GM23338 (cell line): ENCODE measurements at regions not wholly inside any gene's neighbourhood (a gene's known extent, or its start where the extent isn't known, plus 50 kb on each side); places are given as distances from the start of the nearest gene placed in this dataset.

Experiments used
- ATAC-seq: fragments of 200-7000 bp; cut with Tn5 transposase; 3 replicates; pipeline ENCODE4 v1.9.1; 2020
- DNase-seq: peaks from one replicate; pipeline ENCODE4 v3.0.0-alpha.2; 2015; ENCODE audit warnings: low spot score
- H2AFZ ChIP-seq: fragments of 200-600 bp; sonication (generic); 2 replicates; pipeline ENCODE4 v1.8.0; 2016; ENCODE audit warnings: antibody characterized with exemption, mild to moderate bottlenecking, moderate library complexity
- H3F3A ChIP-seq: fragments of 200-600 bp; sonication (generic); replicated peaks from 2 replicates; pipeline ENCODE4 v1.8.0; 2017; ENCODE audit warnings: antibody characterized with exemption, mixed run types, low read depth
- H3K27ac ChIP-seq: fragments of 200-600 bp; sonication (generic); 2 replicates; pipeline ENCODE4 v1.6.1; 2016; ENCODE audit warnings: low read depth
- H3K27me3 ChIP-seq: fragments of 200-600 bp; sonication (generic); 2 replicates; pipeline ENCODE4 v1.8.0; 2016; ENCODE audit warnings: mild to moderate bottlenecking, mixed run types, moderate library complexity; ENCODE audit not compliant: insufficient read depth
- H3K36me3 ChIP-seq: fragments of 200-600 bp; sonication (generic); 2 replicates; pipeline ENCODE4 v1.8.0; 2016; ENCODE audit warnings: mild to moderate bottlenecking; ENCODE audit not compliant: insufficient read depth
- H3K4me1 ChIP-seq: fragments of 200-600 bp; sonication (generic); 2 replicates; pipeline ENCODE4 v1.8.0; 2016; ENCODE audit warnings: mild to moderate bottlenecking, moderate library complexity; ENCODE audit not compliant: insufficient read depth
- H3K4me2 ChIP-seq: fragments of 200-600 bp; sonication (generic); 2 replicates; pipeline ENCODE4 v1.7.1; 2017; ENCODE audit warnings: mixed run types
- H3K4me3 ChIP-seq: fragments of 200-600 bp; sonication (generic); 2 replicates; pipeline ENCODE4 v1.6.1; 2016; ENCODE audit warnings: mixed run types
- H3K79me2 ChIP-seq: fragments of 200-600 bp; sonication (generic); replicated peaks from 2 replicates; pipeline ENCODE4 v1.8.0; 2017; ENCODE audit warnings: mild to moderate bottlenecking; ENCODE audit not compliant: insufficient read depth
- H3K9me2 ChIP-seq: fragments of 200-600 bp; sonication (generic); 2 replicates; pipeline ENCODE4 v1.8.0; 2017; ENCODE audit not compliant: insufficient read depth
- H4K20me1 ChIP-seq: fragments of 200-600 bp; sonication (generic); replicated peaks from 2 replicates; pipeline ENCODE4 v1.8.0; 2017; ENCODE audit warnings: mild to moderate bottlenecking; ENCODE audit not compliant: insufficient read depth
- H3K27ac Mint-ChIP-seq: 2 replicates; pipeline ENCODE4 v1.8.0; 2020; ENCODE audit warnings: inconsistent platforms, mild to moderate bottlenecking, moderate library complexity, mixed read lengths
- H3K27me3 Mint-ChIP-seq: 3 replicates; pipeline ENCODE4 v1.8.0; 2022; ENCODE audit warnings: low read depth, mild to moderate bottlenecking, moderate library complexity, mixed read lengths, inconsistent platforms; ENCODE audit not compliant: insufficient read depth, poor library complexity
- H3K36me3 Mint-ChIP-seq: 3 replicates; pipeline ENCODE4 v1.8.0; 2021; ENCODE audit warnings: low read depth, mild to moderate bottlenecking, inconsistent platforms, moderate library complexity, mixed read lengths
- H3K4me1 Mint-ChIP-seq: 3 replicates; pipeline ENCODE4 v1.8.0; 2020; ENCODE audit warnings: mild to moderate bottlenecking, inconsistent platforms, mixed read lengths
- H3K4me3 Mint-ChIP-seq: 3 replicates; pipeline ENCODE4 v1.8.0; 2021; ENCODE audit warnings: moderate library complexity, mild to moderate bottlenecking, inconsistent platforms, mixed read lengths
- H3K9me3 Mint-ChIP-seq: 3 replicates; pipeline ENCODE4 v1.8.0; 2020; ENCODE audit warnings: moderate library complexity, mild to moderate bottlenecking, inconsistent platforms, mixed read lengths
- CREB1 ChIP-seq: fragments of 250-450 bp; sonication (Bioruptor Pico); IDR thresholded peaks from 2 replicates; pipeline ENCODE4 v1.5.0; 2020; ENCODE audit warnings: low read depth, mild to moderate bottlenecking, moderate library complexity
- EZH2 ChIP-seq: fragments of 200-600 bp; sonication (generic); IDR thresholded peaks from one replicate; pipeline ENCODE4 v1.8.0; 2017; ENCODE audit warnings: antibody characterized with exemption, mild to moderate bottlenecking, low read depth; ENCODE audit not compliant: unreplicated experiment
- EZH2phosphoT487 ChIP-seq: fragments of 200-600 bp; sonication (generic); IDR thresholded peaks from one replicate; pipeline ENCODE4 v1.8.1; 2018; ENCODE audit warnings: antibody characterized with exemption; ENCODE audit not compliant: unreplicated experiment
- JUNB ChIP-seq: IDR thresholded peaks from one replicate; pipeline ENCODE4 v1.6.1; 2016; ENCODE audit warnings: antibody characterized with exemption; ENCODE audit not compliant: unreplicated experiment
- NANOG ChIP-seq: IDR thresholded peaks from 2 replicates; pipeline ENCODE4 v1.6.1; 2016; ENCODE audit warnings: antibody characterized with exemption, borderline replicate concordance
- POLR2AphosphoS5 ChIP-seq: IDR thresholded peaks from 2 replicates; pipeline ENCODE4 v1.6.1; 2016; ENCODE audit warnings: antibody characterized with exemption, low read depth
- STAT1 ChIP-seq: IDR thresholded peaks from one replicate; pipeline ENCODE4 v1.6.1; 2016; ENCODE audit warnings: antibody characterized with exemption; ENCODE audit not compliant: unreplicated experiment
- ZNF114 ChIP-seq: fragments of 250-450 bp; sonication (Bioruptor Pico); IDR thresholded peaks from 2 replicates; pipeline ENCODE4 v1.5.0; 2020; ENCODE audit warnings: mild to moderate bottlenecking, moderate library complexity
- ZNF331 ChIP-seq: fragments of 250-450 bp; sonication (Bioruptor Pico); IDR thresholded peaks from 2 replicates; pipeline ENCODE4 v1.5.0; 2020; ENCODE audit warnings: low read depth, mild to moderate bottlenecking, moderate library complexity
- TF ChIP-seq, protein P1 (sequence below): IDR thresholded peaks from one replicate; pipeline ENCODE4 v1.6.1; 2018; ENCODE audit warnings: antibody characterized with exemption; ENCODE audit not compliant: unreplicated experiment
- TF ChIP-seq, protein P2 (sequence below): fragments of 250-450 bp; sonication (Bioruptor Pico); IDR thresholded peaks from 2 replicates; pipeline ENCODE4 v1.5.0; 2020; ENCODE audit warnings: mild to moderate bottlenecking, moderate library complexity
- TF ChIP-seq, protein P3 (sequence below), 2 experiments: fragments of 200-600 bp in 1 of 2; sonication (generic) in 1 of 2; conservative IDR thresholded peaks; 2 replicates each; pipeline versions ENCODE4 v1.5.1 to v1.6.1; 2016 to 2017; ENCODE audit warnings: antibody characterized with exemption in 2 of 2, low read depth in 2 of 2, mild to moderate bottlenecking in 2 of 2, moderate library complexity in 1 of 2
- TF ChIP-seq, protein P4 (sequence below): IDR thresholded peaks from 2 replicates; pipeline ENCODE4 v1.6.1; 2016; ENCODE audit warnings: antibody characterized with exemption

DNA sequence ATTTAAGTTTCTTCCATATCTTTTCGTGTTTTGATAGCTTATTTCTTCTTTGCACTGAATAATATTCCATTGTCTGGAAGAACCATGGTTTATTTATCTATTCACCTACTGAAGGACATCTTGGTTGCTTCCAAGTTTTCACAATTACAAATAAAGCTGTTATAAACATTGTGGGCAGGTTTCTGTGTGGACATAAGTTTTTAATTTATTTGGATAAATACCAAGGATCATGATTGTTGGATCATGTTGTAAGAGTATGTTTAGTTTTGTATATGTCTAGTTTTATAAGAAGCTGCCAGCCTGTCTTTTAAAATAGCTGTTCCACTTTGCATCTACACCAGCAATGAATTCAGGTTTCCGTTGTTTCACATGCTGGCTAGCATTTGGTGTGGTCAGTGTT lies 339.4 kb downstream of the CDH11 start:
- H3K27me3 ChIP-seq = no peaks in the 10 kb centered on the region
- H2AFZ ChIP-seq = no peak overlapping the region
- H4K20me1 ChIP-seq = no peaks in the 10 kb centered on the region
- no peak overlapping the region for H3K4me2 ChIP-seq
- Mint-ChIP-seq H3K27ac (no peak overlapping the region), H3K27me3 (no peaks in the 10 kb centered on the region), H3K4me1 (no peaks in the 10 kb centered on the region), H3K4me3 (no peak overlapping the region), H3K9me3 (no peaks in the 10 kb centered on the region), H3K36me3 (no peaks in the 10 kb centered on the region)
- DNase-seq (no peak), ATAC-seq (no peak)
- no peaks in the 10 kb centered on the region for H3K79me2 ChIP-seq
- H3K4me1 ChIP-seq = no peaks in the 10 kb centered on the region
- no peaks in the 10 kb centered on the region for H3F3A ChIP-seq
- no peaks in the 10 kb centered on the region for H3K9me2 ChIP-seq
- no peaks in the 10 kb centered on the region for H3K36me3 ChIP-seq
- no peak overlapping the region for H3K4me3 ChIP-seq
- H3K27ac ChIP-seq = no peak overlapping the region
- TF ChIP-seq, protein P1, sequence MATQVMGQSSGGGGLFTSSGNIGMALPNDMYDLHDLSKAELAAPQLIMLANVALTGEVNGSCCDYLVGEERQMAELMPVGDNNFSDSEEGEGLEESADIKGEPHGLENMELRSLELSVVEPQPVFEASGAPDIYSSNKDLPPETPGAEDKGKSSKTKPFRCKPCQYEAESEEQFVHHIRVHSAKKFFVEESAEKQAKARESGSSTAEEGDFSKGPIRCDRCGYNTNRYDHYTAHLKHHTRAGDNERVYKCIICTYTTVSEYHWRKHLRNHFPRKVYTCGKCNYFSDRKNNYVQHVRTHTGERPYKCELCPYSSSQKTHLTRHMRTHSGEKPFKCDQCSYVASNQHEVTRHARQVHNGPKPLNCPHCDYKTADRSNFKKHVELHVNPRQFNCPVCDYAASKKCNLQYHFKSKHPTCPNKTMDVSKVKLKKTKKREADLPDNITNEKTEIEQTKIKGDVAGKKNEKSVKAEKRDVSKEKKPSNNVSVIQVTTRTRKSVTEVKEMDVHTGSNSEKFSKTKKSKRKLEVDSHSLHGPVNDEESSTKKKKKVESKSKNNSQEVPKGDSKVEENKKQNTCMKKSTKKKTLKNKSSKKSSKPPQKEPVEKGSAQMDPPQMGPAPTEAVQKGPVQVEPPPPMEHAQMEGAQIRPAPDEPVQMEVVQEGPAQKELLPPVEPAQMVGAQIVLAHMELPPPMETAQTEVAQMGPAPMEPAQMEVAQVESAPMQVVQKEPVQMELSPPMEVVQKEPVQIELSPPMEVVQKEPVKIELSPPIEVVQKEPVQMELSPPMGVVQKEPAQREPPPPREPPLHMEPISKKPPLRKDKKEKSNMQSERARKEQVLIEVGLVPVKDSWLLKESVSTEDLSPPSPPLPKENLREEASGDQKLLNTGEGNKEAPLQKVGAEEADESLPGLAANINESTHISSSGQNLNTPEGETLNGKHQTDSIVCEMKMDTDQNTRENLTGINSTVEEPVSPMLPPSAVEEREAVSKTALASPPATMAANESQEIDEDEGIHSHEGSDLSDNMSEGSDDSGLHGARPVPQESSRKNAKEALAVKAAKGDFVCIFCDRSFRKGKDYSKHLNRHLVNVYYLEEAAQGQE = no peak
- TF ChIP-seq EZH2phosphoT487 (no peak), CREB1 (CRISPR knock-in tag) (no peak), STAT1 (no peak), ZNF114 (CRISPR knock-in tag) (no peak), JUNB (no peak), POLR2AphosphoS5 (no peak), ZNF331 (no peak), EZH2 (no peak), NANOG (no peak)
- TF ChIP-seq, protein P2, sequence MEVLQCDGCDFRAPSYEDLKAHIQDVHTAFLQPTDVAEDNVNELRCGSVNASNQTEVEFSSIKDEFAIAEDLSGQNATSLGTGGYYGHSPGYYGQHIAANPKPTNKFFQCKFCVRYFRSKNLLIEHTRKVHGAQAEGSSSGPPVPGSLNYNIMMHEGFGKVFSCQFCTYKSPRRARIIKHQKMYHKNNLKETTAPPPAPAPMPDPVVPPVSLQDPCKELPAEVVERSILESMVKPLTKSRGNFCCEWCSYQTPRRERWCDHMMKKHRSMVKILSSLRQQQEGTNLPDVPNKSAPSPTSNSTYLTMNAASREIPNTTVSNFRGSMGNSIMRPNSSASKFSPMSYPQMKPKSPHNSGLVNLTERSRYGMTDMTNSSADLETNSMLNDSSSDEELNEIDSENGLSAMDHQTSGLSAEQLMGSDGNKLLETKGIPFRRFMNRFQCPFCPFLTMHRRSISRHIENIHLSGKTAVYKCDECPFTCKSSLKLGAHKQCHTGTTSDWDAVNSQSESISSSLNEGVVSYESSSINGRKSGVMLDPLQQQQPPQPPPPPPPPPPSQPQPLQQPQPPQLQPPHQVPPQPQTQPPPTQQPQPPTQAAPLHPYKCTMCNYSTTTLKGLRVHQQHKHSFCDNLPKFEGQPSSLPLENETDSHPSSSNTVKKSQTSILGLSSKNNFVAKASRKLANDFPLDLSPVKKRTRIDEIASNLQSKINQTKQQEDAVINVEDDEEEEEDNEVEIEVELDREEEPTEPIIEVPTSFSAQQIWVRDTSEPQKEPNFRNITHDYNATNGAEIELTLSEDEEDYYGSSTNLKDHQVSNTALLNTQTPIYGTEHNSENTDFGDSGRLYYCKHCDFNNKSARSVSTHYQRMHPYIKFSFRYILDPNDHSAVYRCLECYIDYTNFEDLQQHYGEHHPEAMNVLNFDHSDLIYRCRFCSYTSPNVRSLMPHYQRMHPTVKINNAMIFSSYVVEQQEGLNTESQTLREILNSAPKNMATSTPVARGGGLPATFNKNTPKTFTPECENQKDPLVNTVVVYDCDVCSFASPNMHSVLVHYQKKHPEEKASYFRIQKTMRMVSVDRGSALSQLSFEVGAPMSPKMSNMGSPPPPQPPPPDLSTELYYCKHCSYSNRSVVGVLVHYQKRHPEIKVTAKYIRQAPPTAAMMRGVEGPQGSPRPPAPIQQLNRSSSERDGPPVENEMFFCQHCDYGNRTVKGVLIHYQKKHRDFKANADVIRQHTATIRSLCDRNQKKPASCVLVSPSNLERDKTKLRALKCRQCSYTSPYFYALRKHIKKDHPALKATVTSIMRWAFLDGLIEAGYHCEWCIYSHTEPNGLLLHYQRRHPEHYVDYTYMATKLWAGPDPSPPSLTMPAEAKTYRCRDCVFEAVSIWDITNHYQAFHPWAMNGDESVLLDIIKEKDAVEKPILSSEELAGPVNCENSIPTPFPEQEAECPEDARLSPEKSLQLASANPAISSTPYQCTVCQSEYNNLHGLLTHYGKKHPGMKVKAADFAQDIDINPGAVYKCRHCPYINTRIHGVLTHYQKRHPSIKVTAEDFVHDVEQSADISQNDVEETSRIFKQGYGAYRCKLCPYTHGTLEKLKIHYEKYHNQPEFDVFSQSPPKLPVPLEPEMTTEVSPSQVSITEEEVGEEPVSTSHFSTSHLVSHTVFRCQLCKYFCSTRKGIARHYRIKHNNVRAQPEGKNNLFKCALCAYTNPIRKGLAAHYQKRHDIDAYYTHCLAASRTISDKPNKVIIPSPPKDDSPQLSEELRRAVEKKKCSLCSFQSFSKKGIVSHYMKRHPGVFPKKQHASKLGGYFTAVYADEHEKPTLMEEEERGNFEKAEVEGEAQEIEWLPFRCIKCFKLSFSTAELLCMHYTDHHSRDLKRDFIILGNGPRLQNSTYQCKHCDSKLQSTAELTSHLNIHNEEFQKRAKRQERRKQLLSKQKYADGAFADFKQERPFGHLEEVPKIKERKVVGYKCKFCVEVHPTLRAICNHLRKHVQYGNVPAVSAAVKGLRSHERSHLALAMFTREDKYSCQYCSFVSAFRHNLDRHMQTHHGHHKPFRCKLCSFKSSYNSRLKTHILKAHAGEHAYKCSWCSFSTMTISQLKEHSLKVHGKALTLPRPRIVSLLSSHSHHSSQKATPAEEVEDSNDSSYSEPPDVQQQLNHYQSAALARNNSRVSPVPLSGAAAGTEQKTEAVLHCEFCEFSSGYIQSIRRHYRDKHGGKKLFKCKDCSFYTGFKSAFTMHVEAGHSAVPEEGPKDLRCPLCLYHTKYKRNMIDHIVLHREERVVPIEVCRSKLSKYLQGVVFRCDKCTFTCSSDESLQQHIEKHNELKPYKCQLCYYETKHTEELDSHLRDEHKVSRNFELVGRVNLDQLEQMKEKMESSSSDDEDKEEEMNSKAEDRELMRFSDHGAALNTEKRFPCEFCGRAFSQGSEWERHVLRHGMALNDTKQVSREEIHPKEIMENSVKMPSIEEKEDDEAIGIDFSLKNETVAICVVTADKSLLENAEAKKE (CRISPR knock-in tag) = no peak
- TF ChIP-seq, protein P3, sequence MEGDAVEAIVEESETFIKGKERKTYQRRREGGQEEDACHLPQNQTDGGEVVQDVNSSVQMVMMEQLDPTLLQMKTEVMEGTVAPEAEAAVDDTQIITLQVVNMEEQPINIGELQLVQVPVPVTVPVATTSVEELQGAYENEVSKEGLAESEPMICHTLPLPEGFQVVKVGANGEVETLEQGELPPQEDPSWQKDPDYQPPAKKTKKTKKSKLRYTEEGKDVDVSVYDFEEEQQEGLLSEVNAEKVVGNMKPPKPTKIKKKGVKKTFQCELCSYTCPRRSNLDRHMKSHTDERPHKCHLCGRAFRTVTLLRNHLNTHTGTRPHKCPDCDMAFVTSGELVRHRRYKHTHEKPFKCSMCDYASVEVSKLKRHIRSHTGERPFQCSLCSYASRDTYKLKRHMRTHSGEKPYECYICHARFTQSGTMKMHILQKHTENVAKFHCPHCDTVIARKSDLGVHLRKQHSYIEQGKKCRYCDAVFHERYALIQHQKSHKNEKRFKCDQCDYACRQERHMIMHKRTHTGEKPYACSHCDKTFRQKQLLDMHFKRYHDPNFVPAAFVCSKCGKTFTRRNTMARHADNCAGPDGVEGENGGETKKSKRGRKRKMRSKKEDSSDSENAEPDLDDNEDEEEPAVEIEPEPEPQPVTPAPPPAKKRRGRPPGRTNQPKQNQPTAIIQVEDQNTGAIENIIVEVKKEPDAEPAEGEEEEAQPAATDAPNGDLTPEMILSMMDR (conservative IDR thresholded peaks at IDR 0.05; ENCODE audit: low read depth in 2 of 2) = no peak
- TF ChIP-seq, protein P4, sequence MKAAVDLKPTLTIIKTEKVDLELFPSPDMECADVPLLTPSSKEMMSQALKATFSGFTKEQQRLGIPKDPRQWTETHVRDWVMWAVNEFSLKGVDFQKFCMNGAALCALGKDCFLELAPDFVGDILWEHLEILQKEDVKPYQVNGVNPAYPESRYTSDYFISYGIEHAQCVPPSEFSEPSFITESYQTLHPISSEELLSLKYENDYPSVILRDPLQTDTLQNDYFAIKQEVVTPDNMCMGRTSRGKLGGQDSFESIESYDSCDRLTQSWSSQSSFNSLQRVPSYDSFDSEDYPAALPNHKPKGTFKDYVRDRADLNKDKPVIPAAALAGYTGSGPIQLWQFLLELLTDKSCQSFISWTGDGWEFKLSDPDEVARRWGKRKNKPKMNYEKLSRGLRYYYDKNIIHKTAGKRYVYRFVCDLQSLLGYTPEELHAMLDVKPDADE = no peak
